Nephron (organoid): ENCODE measurements at regions not wholly inside any gene's neighbourhood (a gene's known extent, or its start where the extent isn't known, plus 50 kb on each side); places are given as distances from the start of the nearest gene placed in this dataset.
A peak's percentile ranks its signal among the peaks of the same experiment; 100 is the strongest.

Experiments
- H3K27ac Mint-ChIP-seq, 3 experiments: 2 replicates each; pipeline ENCODE4 v1.8.0; 2020; ENCODE audit warnings: mixed read lengths in 3 of 3, mild to moderate bottlenecking in 2 of 3, moderate library complexity in 1 of 3
- H3K27me3 Mint-ChIP-seq: 2 replicates; pipeline ENCODE4 v1.8.0; 2021; ENCODE audit warnings: low read depth, mild to moderate bottlenecking, moderate library complexity, mixed read lengths
- H3K36me3 Mint-ChIP-seq: 2 replicates; pipeline ENCODE4 v1.8.0; 2020; ENCODE audit warnings: low read depth, mixed read lengths
- H3K4me1 Mint-ChIP-seq: 2 replicates; pipeline ENCODE4 v1.8.0; 2020; ENCODE audit warnings: mixed read lengths
- H3K4me3 Mint-ChIP-seq, 3 experiments: 2 replicates each; pipeline ENCODE4 v1.8.0; 2020; ENCODE audit warnings: mild to moderate bottlenecking in 3 of 3, mixed read lengths in 3 of 3, moderate library complexity in 2 of 3
- H3K9me3 Mint-ChIP-seq: 2 replicates; pipeline ENCODE4 v1.8.0; 2020; ENCODE audit warnings: mixed read lengths
- CTCF ChIP-seq, 3 experiments: fragments of 200-600 bp; sonication (generic); IDR thresholded peaks; one replicate each; pipeline ENCODE4 v1.5.0; 2021; ENCODE audit warnings: antibody characterized with exemption in 3 of 3; ENCODE audit not compliant: unreplicated experiment in 3 of 3

- no peaks in the 10 kb centered on the region for H3K9me3 Mint-ChIP-seq
- H3K27ac Mint-ChIP-seq: no peak overlapping the region
- no peaks in the 10 kb centered on the region for H3K36me3 Mint-ChIP-seq
- no peaks in the 10 kb centered on the region for H3K4me1 Mint-ChIP-seq
- H3K27me3 Mint-ChIP-seq: no peaks in the 10 kb centered on the region
- TF ChIP-seq CTCF (IDR thresholded peaks at IDR 0.05; ENCODE audit: unreplicated experiment in 3 of 3): no peak
- H3K4me3 Mint-ChIP-seq: no peak overlapping the region
Observed at GRCh38 chr4:27835851-27836250, 975.2 kb downstream of the STIM2 start.

GRCh38 chr4:27836523-27836922, 975.9 kb downstream of the STIM2 start:
- no peak for TF ChIP-seq CTCF (IDR thresholded peaks at IDR 0.05; ENCODE audit: unreplicated experiment in 3 of 3)
- no peak overlapping the region for H3K27ac Mint-ChIP-seq
- no peak overlapping the region for H3K4me3 Mint-ChIP-seq
- no peaks in the 10 kb centered on the region for H3K36me3 Mint-ChIP-seq
- H3K9me3 Mint-ChIP-seq: no peaks in the 10 kb centered on the region
- H3K27me3 Mint-ChIP-seq: no peaks in the 10 kb centered on the region
- H3K4me1 Mint-ChIP-seq: no peaks in the 10 kb centered on the region

GRCh38 chr4:27843776-27844175, 983.1 kb downstream of the STIM2 start:
- no peak overlapping the region for H3K4me3 Mint-ChIP-seq
- H3K27me3 Mint-ChIP-seq: no peaks in the 10 kb centered on the region
- H3K9me3 Mint-ChIP-seq: no peaks in the 10 kb centered on the region
- no peak for TF ChIP-seq CTCF (IDR thresholded peaks at IDR 0.05; ENCODE audit: unreplicated experiment in 3 of 3)
- no peaks in the 10 kb centered on the region for H3K4me1 Mint-ChIP-seq
- no peak overlapping the region for H3K27ac Mint-ChIP-seq
- no peaks in the 10 kb centered on the region for H3K36me3 Mint-ChIP-seq

GRCh38 chr4:27844376-27844775, 983.7 kb downstream of the STIM2 start:
- Mint-ChIP-seq H3K27me3 (no peaks in the 10 kb centered on the region), H3K36me3 (no peaks in the 10 kb centered on the region), H3K4me3 (no peak overlapping the region), H3K27ac (no peak overlapping the region), H3K4me1 (no peaks in the 10 kb centered on the region), H3K9me3 (no peaks in the 10 kb centered on the region)
- TF ChIP-seq CTCF (IDR thresholded peaks at IDR 0.05; ENCODE audit: unreplicated experiment in 3 of 3): no peak

GRCh38 chr4:27846951-27847350, 986.3 kb downstream of the STIM2 start:
- Mint-ChIP-seq H3K27ac (no peak overlapping the region), H3K4me3 (no peak overlapping the region), H3K4me1 (no peaks in the 10 kb centered on the region), H3K9me3 (no peaks in the 10 kb centered on the region), H3K36me3 (no peaks in the 10 kb centered on the region), H3K27me3 (no peaks in the 10 kb centered on the region)
- no peak for TF ChIP-seq CTCF (IDR thresholded peaks at IDR 0.05; ENCODE audit: unreplicated experiment in 3 of 3)

GRCh38 chr4:27861381-27861787, 1000.7 kb downstream of the STIM2 start:
- Mint-ChIP-seq H3K9me3 (no peaks in the 10 kb centered on the region), H3K27ac (no peak overlapping the region), H3K4me3 (no peak overlapping the region), H3K36me3 (no peaks in the 10 kb centered on the region), H3K4me1 (no peaks in the 10 kb centered on the region), H3K27me3 (no peaks in the 10 kb centered on the region)
- peak; percentile 30 to 53 (median 35) for TF ChIP-seq CTCF (IDR thresholded peaks at IDR 0.05; ENCODE audit: unreplicated experiment in 3 of 3)
